ENCODE measurements at regions not wholly inside any gene's neighbourhood (a gene's known extent, or its start where the extent isn't known, plus 50 kb on each side); places are given as distances from the start of the nearest gene placed in this dataset.
"Not testable (repeated sequence)": the region's sequence is repeated elsewhere in the genome, so short reads cannot be mapped to it uniquely, and the experiment has no call there.

GRCh38 chr3:103134023-103134724 lies 699.4 kb downstream of the ZPLD1 start:
- in situ Hi-C loops (cut with MboI; ENCODE audit: low sequenced_read_pairs): no loop called here

GRCh38 chr3:103136621-103137020 lies 701.8 kb downstream of the ZPLD1 start:
- in situ Hi-C loops (cut with MboI; ENCODE audit: low sequenced_read_pairs): no loop called here

- in situ Hi-C loops (cut with MboI; ENCODE audit: low sequenced_read_pairs): no loop called here
Observed at GRCh38 chr3:103137830-103138229, 703.0 kb downstream of the ZPLD1 start.

GRCh38 chr3:103158183-103158582 lies 723.4 kb downstream of the ZPLD1 start:
- in situ Hi-C loops (cut with MboI; ENCODE audit: low sequenced_read_pairs): no loop called here

- in situ Hi-C loops (cut with MboI; ENCODE audit: low sequenced_read_pairs): no loop called here
Observed at GRCh38 chr3:103166890-103167289, 732.1 kb downstream of the ZPLD1 start.

GRCh38 chr3:103167850-103168249 lies 733.0 kb downstream of the ZPLD1 start:
- in situ Hi-C loops (cut with MboI; ENCODE audit: low sequenced_read_pairs): no loop called here

GRCh38 chr3:103169289-103169688 lies 734.5 kb downstream of the ZPLD1 start:
- in situ Hi-C loops (cut with MboI; ENCODE audit: low sequenced_read_pairs): no loop called here

- in situ Hi-C loops (cut with MboI; ENCODE audit: low sequenced_read_pairs): no loop called here
Observed at GRCh38 chr3:103170651-103171050, 735.8 kb downstream of the ZPLD1 start.

GRCh38 chr3:103173940-103174339 lies 739.1 kb downstream of the ZPLD1 start:
- in situ Hi-C loops (cut with MboI; ENCODE audit: low sequenced_read_pairs): no loop called here

- in situ Hi-C loops (cut with MboI; ENCODE audit: low sequenced_read_pairs): no loop called here
Observed at GRCh38 chr3:103181160-103181559, 746.3 kb downstream of the ZPLD1 start.

GRCh38 chr3:103184772-103185171 lies 750.0 kb downstream of the ZPLD1 start:
- in situ Hi-C loops (cut with MboI; ENCODE audit: low sequenced_read_pairs): no loop called here

- in situ Hi-C loops (cut with MboI; ENCODE audit: low sequenced_read_pairs): no loop called here
Observed at GRCh38 chr3:103189941-103190340, 755.1 kb downstream of the ZPLD1 start.

GRCh38 chr3:103195216-103195615 lies 760.4 kb downstream of the ZPLD1 start:
- in situ Hi-C loops (cut with MboI; ENCODE audit: low sequenced_read_pairs): no loop called here

- in situ Hi-C loops (cut with MboI; ENCODE audit: low sequenced_read_pairs): no loop called here
Observed at GRCh38 chr3:103203441-103203840, 768.6 kb downstream of the ZPLD1 start.

- in situ Hi-C loops (cut with MboI; ENCODE audit: low sequenced_read_pairs): no loop called here
Observed at GRCh38 chr3:103210583-103210982, 775.8 kb downstream of the ZPLD1 start.

GRCh38 chr3:103218146-103218545 lies 783.3 kb downstream of the ZPLD1 start:
- in situ Hi-C loops (cut with MboI; ENCODE audit: low sequenced_read_pairs): no loop called here

- in situ Hi-C loops (cut with MboI; ENCODE audit: low sequenced_read_pairs): no loop called here
Observed at GRCh38 chr3:103218793-103219192, 784.0 kb downstream of the ZPLD1 start.

GRCh38 chr3:103227651-103228050 lies 792.8 kb downstream of the ZPLD1 start:
- in situ Hi-C loops (cut with MboI; ENCODE audit: low sequenced_read_pairs): no loop called here

GRCh38 chr3:103247459-103247858 lies 812.6 kb downstream of the ZPLD1 start:
- in situ Hi-C loops (cut with MboI; ENCODE audit: low sequenced_read_pairs): no loop called here

- in situ Hi-C loops (cut with MboI; ENCODE audit: low sequenced_read_pairs): not testable (repeated sequence)
Observed at GRCh38 chr3:103254827-103255226, 820.0 kb downstream of the ZPLD1 start.

- in situ Hi-C loops (cut with MboI; ENCODE audit: low sequenced_read_pairs): no loop called here
Observed at GRCh38 chr3:103269287-103269686, 834.5 kb downstream of the ZPLD1 start.

GRCh38 chr3:103271575-103271974 lies 836.8 kb downstream of the ZPLD1 start:
- in situ Hi-C loops (cut with MboI; ENCODE audit: low sequenced_read_pairs): no loop called here

- in situ Hi-C loops (cut with MboI; ENCODE audit: low sequenced_read_pairs): no loop called here
Observed at GRCh38 chr3:103295974-103296570, 861.3 kb downstream of the ZPLD1 start.

Data from HL-60/S4 (cell line).